HEK293 (cell line): ENCODE measurements at regions not wholly inside any gene's neighbourhood (a gene's known extent, or its start where the extent isn't known, plus 50 kb on each side); places are given as distances from the start of the nearest gene placed in this dataset.
"Not testable (repeated sequence)": the region's sequence is repeated elsewhere in the genome, so short reads cannot be mapped to it uniquely, and the experiment has no call there.

ENCODE experiments used
- CTCF ChIA-PET: fragments of 350-600 bp; formaldehyde crosslinking; extraction: SDS; loops from one replicate; lab custom pipeline; 2021; ENCODE audit warnings: antibody characterized with exemption; lab: Yijun Ruan, JAX
- POLR2A ChIA-PET: fragments of 300-600 bp; formaldehyde crosslinking; extraction: SDS; loops from one replicate; lab custom pipeline; 2020; ENCODE audit warnings: antibody characterized with exemption, inconsistent platforms; lab: Yijun Ruan, JAX
- H3K27ac ChIP-seq: fragments of 200-500 bp; sonication (Bioruptor generic); 2 replicates; pipeline ENCODE4 v1.5.1; 2014; ENCODE audit warnings: low read depth, low read length, control low read depth, inconsistent platforms; ENCODE audit errors: extremely low read depth
- H3K36me3 ChIP-seq, 2 experiments: fragments of 200-500 bp in 1 of 2; sonication (Bioruptor generic) in 1 of 2; 1 replicate in 1 of 2; 2 replicates in 1 of 2; pipeline ENCODE4 v1.5.1; 2014 to 2017; ENCODE audit warnings: inconsistent platforms in 2 of 2, low read length in 2 of 2; ENCODE audit not compliant: control insufficient read depth in 2 of 2, insufficient read depth in 1 of 2
- H3K4me1 ChIP-seq: fragments of 200-500 bp; sonication (Bioruptor generic); 2 replicates; pipeline ENCODE4 v1.5.1; 2014; ENCODE audit warnings: mild to moderate bottlenecking, low read length, inconsistent platforms; ENCODE audit not compliant: control insufficient read depth, insufficient read depth
- H3K4me3 ChIP-seq: 2 replicates; pipeline ENCODE4 v1.5.1; 2011; ENCODE audit warnings: low read depth, mild to moderate bottlenecking, control low read depth, low read length, moderate library complexity
- H3K9me3 ChIP-seq: fragments of 200-500 bp; sonication (Bioruptor generic); 2 replicates; pipeline ENCODE4 v1.5.1; 2014; ENCODE audit warnings: low read depth, low read length, inconsistent platforms; ENCODE audit not compliant: control insufficient read depth, insufficient read depth
- KLF17 ChIP-seq: fragments of 450-650 bp; formaldehyde crosslinking; IDR thresholded peaks from 2 replicates; pipeline ENCODE4 v1.5.1; 2016; ENCODE audit warnings: missing biosample characterization, missing genetic modification characterization
- OVOL3 ChIP-seq: fragments of 450-650 bp; formaldehyde crosslinking; IDR thresholded peaks from 2 replicates; pipeline ENCODE4 v1.5.1; 2016; ENCODE audit warnings: missing biosample characterization, missing genetic modification characterization
- PRDM2 ChIP-seq: fragments of 450-650 bp; formaldehyde crosslinking; IDR thresholded peaks from 2 replicates; pipeline ENCODE4 v1.5.1; 2016; ENCODE audit warnings: missing biosample characterization, missing genetic modification characterization, borderline replicate concordance
- SP7 ChIP-seq: fragments of 450-650 bp; formaldehyde crosslinking; IDR thresholded peaks from 2 replicates; pipeline ENCODE4 v1.5.1; 2016; ENCODE audit warnings: missing biosample characterization, missing genetic modification characterization
- ZNF112 ChIP-seq: fragments of 450-650 bp; formaldehyde crosslinking; IDR thresholded peaks from 2 replicates; pipeline ENCODE4 v1.5.0; 2017; ENCODE audit warnings: missing biosample characterization, missing genetic modification characterization
- ZNF133 ChIP-seq: fragments of 450-650 bp; formaldehyde crosslinking; IDR thresholded peaks from 2 replicates; pipeline ENCODE4 v1.5.1; 2016; ENCODE audit warnings: missing biosample characterization, missing genetic modification characterization
- ZNF146 ChIP-seq: fragments of 450-650 bp; formaldehyde crosslinking; IDR thresholded peaks from 2 replicates; pipeline ENCODE4 v1.5.1; 2016; ENCODE audit warnings: missing biosample characterization, missing genetic modification characterization
- ZNF23 ChIP-seq: fragments of 450-650 bp; formaldehyde crosslinking; IDR thresholded peaks from 2 replicates; pipeline ENCODE4 v1.5.1; 2016; ENCODE audit warnings: missing biosample characterization, missing genetic modification characterization, borderline replicate concordance
- ZNF280D ChIP-seq: fragments of 450-650 bp; formaldehyde crosslinking; IDR thresholded peaks from 2 replicates; pipeline ENCODE4 v1.5.1; 2016; ENCODE audit warnings: missing biosample characterization, missing genetic modification characterization
- ZNF311 ChIP-seq: fragments of 450-650 bp; formaldehyde crosslinking; IDR thresholded peaks from 2 replicates; pipeline ENCODE4 v1.5.1; 2017; ENCODE audit warnings: missing biosample characterization, missing genetic modification characterization, borderline replicate concordance
- ZNF335 ChIP-seq: fragments of 450-650 bp; formaldehyde crosslinking; conservative IDR thresholded peaks from 2 replicates; pipeline ENCODE4 v1.5.1; 2016; ENCODE audit warnings: missing biosample characterization, missing genetic modification characterization
- ZNF398 ChIP-seq: fragments of 450-650 bp; formaldehyde crosslinking; IDR thresholded peaks from 2 replicates; pipeline ENCODE4 v1.5.1; 2017; ENCODE audit warnings: missing biosample characterization, missing genetic modification characterization
- ZNF510 ChIP-seq: fragments of 450-650 bp; formaldehyde crosslinking; IDR thresholded peaks from 2 replicates; pipeline ENCODE4 v1.5.1; 2018; ENCODE audit warnings: mild to moderate bottlenecking, missing genetic modification characterization, missing biosample characterization; ENCODE audit not compliant: insufficient replicate concordance
- ZNF791 ChIP-seq: fragments of 450-650 bp; formaldehyde crosslinking; IDR thresholded peaks from 2 replicates; pipeline ENCODE4 v1.5.1; 2016; ENCODE audit warnings: missing biosample characterization, missing genetic modification characterization
- ZXDB ChIP-seq: fragments of 450-650 bp; formaldehyde crosslinking; IDR thresholded peaks from 2 replicates; pipeline ENCODE4 v1.5.1; 2016; ENCODE audit warnings: missing biosample characterization, missing genetic modification characterization

- Histone ChIP-seq H3K4me3 (no peak overlapping the region), H3K27ac (no peak overlapping the region)
Observed at GRCh38 chr3:176328198-176328597, 869.1 kb downstream of the TBL1XR1 start.

GRCh38 chr3:176326894-176327490, 870.3 kb downstream of the TBL1XR1 start:
- H3K9me3 ChIP-seq, H3K27ac ChIP-seq, H3K4me3 ChIP-seq, H3K4me1 ChIP-seq, H3K36me3 ChIP-seq, CTCF ChIA-PET, POLR2A ChIA-PET: not testable (repeated sequence)

More at GRCh38 chr3:176328198-176328597, 869.1 kb downstream of the TBL1XR1 start:
- Histone ChIP-seq H3K9me3 (no peaks in the 10 kb centered on the region), H3K4me1 (no peaks in the 10 kb centered on the region), H3K36me3 (no peaks in the 10 kb centered on the region)
- ChIA-PET CTCF (no interaction called here), POLR2A (no interaction called here)
- TF ChIP-seq PRDM2 (tag by site-specific recombination) (no peak), ZNF133 (tag by site-specific recombination) (no peak), ZNF510 (tag by site-specific recombination) (no peak), ZNF23 (tag by site-specific recombination) (no peak)
- TF ChIP-seq, all 188 proteins: peak for 0

- H3K9me3 ChIP-seq, H3K36me3 ChIP-seq, H3K27ac ChIP-seq, POLR2A ChIA-PET, H3K4me1 ChIP-seq, H3K4me3 ChIP-seq, CTCF ChIA-PET: not testable (repeated sequence)
Observed at GRCh38 chr3:176321532-176321931, 875.8 kb downstream of the TBL1XR1 start.

- Histone ChIP-seq H3K9me3 (no peaks in the 10 kb centered on the region), H3K4me3 (no peak overlapping the region), H3K27ac (no peak overlapping the region), H3K4me1 (no peaks in the 10 kb centered on the region), H3K36me3 (no peaks in the 10 kb centered on the region)
- ChIA-PET POLR2A (no interaction called here), CTCF (no interaction called here)
- TF ChIP-seq ZNF112 (tag by site-specific recombination) (no peak), OVOL3 (no peak), SP7 (tag by site-specific recombination) (no peak), ZNF311 (tag by site-specific recombination) (no peak), ZNF280D (no peak), KLF17 (tag by site-specific recombination) (no peak), ZNF398 (tag by site-specific recombination) (no peak), ZXDB (tag by site-specific recombination) (no peak), ZNF146 (no peak), ZNF335 (no peak), ZNF791 (tag by site-specific recombination) (no peak)
Observed at GRCh38 chr3:176321099-176321498, 876.2 kb downstream of the TBL1XR1 start.
